ENCODE measurements at regions not wholly inside any gene's neighbourhood (a gene's known extent, or its start where the extent isn't known, plus 50 kb on each side); places are given as distances from the start of the nearest gene placed in this dataset.

DNA sequence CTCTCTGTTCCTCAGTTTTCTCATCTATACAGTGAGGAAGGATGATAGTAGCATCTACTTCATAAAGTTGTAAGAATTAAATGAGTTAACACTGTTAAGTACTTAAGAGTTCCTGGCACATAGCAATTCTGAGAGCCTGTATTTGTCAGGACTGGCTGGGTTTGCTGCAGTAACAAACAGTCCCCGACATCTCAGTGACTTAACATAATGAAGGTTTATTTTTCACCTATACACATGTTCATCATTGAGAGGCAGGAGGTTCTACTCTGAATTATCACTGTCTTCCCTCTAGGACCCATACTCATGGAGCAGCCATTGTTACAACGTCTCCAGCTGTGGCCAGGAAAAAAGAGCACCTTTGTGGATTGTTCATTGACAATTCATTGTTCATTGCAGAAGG lies 190.6 kb upstream of the PROK2 start:
- TF ChIP-seq EZH2phosphoT487 (conservative IDR thresholded peaks at IDR 0.05; ENCODE audit: low read length), result no peak
- TF ChIP-seq, protein P1, sequence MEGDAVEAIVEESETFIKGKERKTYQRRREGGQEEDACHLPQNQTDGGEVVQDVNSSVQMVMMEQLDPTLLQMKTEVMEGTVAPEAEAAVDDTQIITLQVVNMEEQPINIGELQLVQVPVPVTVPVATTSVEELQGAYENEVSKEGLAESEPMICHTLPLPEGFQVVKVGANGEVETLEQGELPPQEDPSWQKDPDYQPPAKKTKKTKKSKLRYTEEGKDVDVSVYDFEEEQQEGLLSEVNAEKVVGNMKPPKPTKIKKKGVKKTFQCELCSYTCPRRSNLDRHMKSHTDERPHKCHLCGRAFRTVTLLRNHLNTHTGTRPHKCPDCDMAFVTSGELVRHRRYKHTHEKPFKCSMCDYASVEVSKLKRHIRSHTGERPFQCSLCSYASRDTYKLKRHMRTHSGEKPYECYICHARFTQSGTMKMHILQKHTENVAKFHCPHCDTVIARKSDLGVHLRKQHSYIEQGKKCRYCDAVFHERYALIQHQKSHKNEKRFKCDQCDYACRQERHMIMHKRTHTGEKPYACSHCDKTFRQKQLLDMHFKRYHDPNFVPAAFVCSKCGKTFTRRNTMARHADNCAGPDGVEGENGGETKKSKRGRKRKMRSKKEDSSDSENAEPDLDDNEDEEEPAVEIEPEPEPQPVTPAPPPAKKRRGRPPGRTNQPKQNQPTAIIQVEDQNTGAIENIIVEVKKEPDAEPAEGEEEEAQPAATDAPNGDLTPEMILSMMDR (IDR thresholded peaks at IDR 0.05; ENCODE audit: insufficient read depth, low read length, poor library complexity, severe bottlenecking), result no peak
- H3K9ac ChIP-seq (ENCODE audit: low read length), result no peak overlapping the region
- no peak overlapping the region for H3K27ac ChIP-seq (ENCODE audit: low read depth, low read length)
- H3K4me2 ChIP-seq (ENCODE audit: low read depth, low read length, poor library complexity, severe bottlenecking), result no peak overlapping the region
- H3F3A ChIP-seq (ENCODE audit: insufficient read depth), result no peaks in the 10 kb centered on the region
- H3K9me3 ChIP-seq (ENCODE audit: insufficient read depth, low read length), result no peaks in the 10 kb centered on the region
- H3K27me3 ChIP-seq (ENCODE audit: low read length), result no peaks in the 10 kb centered on the region
- H3K36me3 ChIP-seq (ENCODE audit: low read length), result no peaks in the 10 kb centered on the region
- H4K20me1 ChIP-seq (ENCODE audit: low read depth, low read length), result no peaks in the 10 kb centered on the region
- no peak overlapping the region for H3K4me3 ChIP-seq (ENCODE audit: insufficient read depth, low read length, poor library complexity, severe bottlenecking)
- H3K79me2 ChIP-seq (ENCODE audit: insufficient read depth, low read length), result no peaks in the 10 kb centered on the region
- no peak overlapping the region for H2AFZ ChIP-seq (ENCODE audit: low read depth, low read length, severe bottlenecking)
- no peaks in the 10 kb centered on the region for H3K9me2 ChIP-seq (replicated peaks; ENCODE audit: insufficient read depth, low read length)

DNA sequence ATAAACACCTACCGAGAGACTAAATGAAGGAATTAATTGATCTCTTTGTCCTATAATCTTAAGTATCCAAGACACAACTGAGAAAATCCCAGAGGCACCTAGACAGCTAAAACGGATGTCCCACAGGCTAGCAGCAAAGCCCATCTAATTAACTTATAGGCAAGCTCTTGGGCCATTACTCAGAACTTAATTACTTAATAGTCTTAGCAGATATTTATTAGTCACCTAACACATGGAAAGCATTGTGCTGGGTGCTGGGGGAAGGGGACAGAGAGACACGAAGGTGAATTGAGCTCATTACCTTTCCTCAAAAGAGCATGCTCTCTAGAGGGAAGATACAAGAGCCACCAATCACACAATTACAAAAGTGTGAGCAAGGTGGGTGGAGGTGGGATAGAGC lies 189.8 kb upstream of the PROK2 start:
- H3K9ac ChIP-seq (ENCODE audit: low read length), result no peak overlapping the region
- no peak overlapping the region for H3K4me3 ChIP-seq (ENCODE audit: insufficient read depth, low read length, poor library complexity, severe bottlenecking)
- no peak overlapping the region for H3K27ac ChIP-seq (ENCODE audit: low read depth, low read length)
- H3F3A ChIP-seq (ENCODE audit: insufficient read depth), result no peaks in the 10 kb centered on the region
- H3K9me3 ChIP-seq (ENCODE audit: insufficient read depth, low read length), result no peaks in the 10 kb centered on the region
- H3K9me2 ChIP-seq (replicated peaks; ENCODE audit: insufficient read depth, low read length), result no peaks in the 10 kb centered on the region
- no peaks in the 10 kb centered on the region for H3K27me3 ChIP-seq (ENCODE audit: low read length)
- H2AFZ ChIP-seq (ENCODE audit: low read depth, low read length, severe bottlenecking), result no peak overlapping the region
- no peak overlapping the region for H3K4me2 ChIP-seq (ENCODE audit: low read depth, low read length, poor library complexity, severe bottlenecking)
- H3K79me2 ChIP-seq (ENCODE audit: insufficient read depth, low read length), result no peaks in the 10 kb centered on the region
- TF ChIP-seq, protein P1 (IDR thresholded peaks at IDR 0.05; ENCODE audit: insufficient read depth, low read length, poor library complexity, severe bottlenecking), result no peak
- no peak for TF ChIP-seq EZH2phosphoT487 (conservative IDR thresholded peaks at IDR 0.05; ENCODE audit: low read length)
- H4K20me1 ChIP-seq (ENCODE audit: low read depth, low read length), result no peaks in the 10 kb centered on the region
- no peaks in the 10 kb centered on the region for H3K36me3 ChIP-seq (ENCODE audit: low read length)

DNA sequence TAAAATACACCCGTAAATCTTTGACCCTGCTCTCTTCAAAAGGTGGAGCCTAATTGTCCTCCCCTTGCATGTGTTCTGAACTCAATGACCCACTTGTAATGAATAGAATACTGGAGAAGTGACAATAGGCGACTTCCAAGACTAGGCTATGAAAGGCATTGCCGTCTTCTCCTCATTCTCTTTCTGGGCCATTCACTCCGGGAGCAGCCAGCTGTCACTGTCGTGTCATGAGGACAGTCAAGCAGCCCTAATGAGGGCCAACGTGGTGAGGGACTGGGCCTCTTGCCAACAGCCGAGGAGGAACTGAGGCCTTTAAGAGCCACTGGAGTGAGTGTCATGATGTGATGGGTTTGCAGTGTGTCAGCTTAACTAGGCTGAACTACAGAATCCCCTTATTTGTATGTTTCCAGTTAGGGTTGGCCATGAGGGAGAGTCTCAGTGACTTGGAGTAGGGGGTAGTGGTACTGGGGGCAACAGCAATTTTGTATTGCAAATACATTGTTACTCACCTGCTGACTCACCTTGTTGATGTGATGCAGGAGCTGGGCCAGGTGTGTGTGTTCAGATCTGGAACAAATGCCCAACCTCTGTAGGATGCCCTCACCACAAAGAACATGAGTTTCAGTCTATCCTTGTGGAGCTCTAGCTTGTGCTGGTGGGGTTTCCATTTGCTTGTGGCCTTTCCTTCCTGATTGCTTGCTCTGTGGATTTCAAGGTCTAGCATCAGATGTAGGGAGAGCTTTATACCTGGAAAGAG lies 188.5 kb upstream of the PROK2 start:
- H3K36me3 ChIP-seq (ENCODE audit: low read length), result no peaks in the 10 kb centered on the region
- H3K79me2 ChIP-seq (ENCODE audit: insufficient read depth, low read length), result no peaks in the 10 kb centered on the region
- H3K9me2 ChIP-seq (replicated peaks; ENCODE audit: insufficient read depth, low read length), result no peaks in the 10 kb centered on the region
- TF ChIP-seq, protein P1 (IDR thresholded peaks at IDR 0.05; ENCODE audit: insufficient read depth, low read length, poor library complexity, severe bottlenecking), result no peak
- TF ChIP-seq EZH2phosphoT487 (conservative IDR thresholded peaks at IDR 0.05; ENCODE audit: low read length), result no peak
- no peak overlapping the region for H3K4me2 ChIP-seq (ENCODE audit: low read depth, low read length, poor library complexity, severe bottlenecking)
- H3F3A ChIP-seq (ENCODE audit: insufficient read depth), result no peaks in the 10 kb centered on the region
- no peak overlapping the region for H2AFZ ChIP-seq (ENCODE audit: low read depth, low read length, severe bottlenecking)
- H3K9me3 ChIP-seq (ENCODE audit: insufficient read depth, low read length), result no peaks in the 10 kb centered on the region
- H3K4me3 ChIP-seq (ENCODE audit: insufficient read depth, low read length, poor library complexity, severe bottlenecking), result no peak overlapping the region
- no peak overlapping the region for H3K9ac ChIP-seq (ENCODE audit: low read length)
- no peak overlapping the region for H3K27ac ChIP-seq (ENCODE audit: low read depth, low read length)
- H4K20me1 ChIP-seq (ENCODE audit: low read depth, low read length), result no peaks in the 10 kb centered on the region
- no peaks in the 10 kb centered on the region for H3K27me3 ChIP-seq (ENCODE audit: low read length)

All from SU-DHL-6 (cell line).